ENCODE measurements at regions not wholly inside any gene's neighbourhood (a gene's known extent, or its start where the extent isn't known, plus 50 kb on each side); places are given as distances from the start of the nearest gene placed in this dataset.
"Not testable (repeated sequence)": the region's sequence is repeated elsewhere in the genome, so short reads cannot be mapped to it uniquely, and the experiment has no call there.

- H3K4me3 Mint-ChIP-seq, result no peak overlapping the region
- peak; percentile 21 for DNase-seq
- Histone ChIP-seq H3K36me3 (ENCODE audit: control insufficient read depth, insufficient read depth, low read length) (no peaks in the 10 kb centered on the region), H3K9ac (ENCODE audit: extremely low read depth, low read length, poor library complexity, severe bottlenecking) (no peak overlapping the region), H3K9me3 (ENCODE audit: control insufficient read depth, low read length) (no peaks in the 10 kb centered on the region), H3K4me3 (ENCODE audit: low read length) (no peak overlapping the region), H3K27ac (ENCODE audit: low read depth, low read length) (no peak overlapping the region), H3K4me1 (ENCODE audit: control insufficient read depth, insufficient read depth, low read length) (peaks cover 8% of the 10 kb centered on the region), H3K27me3 (ENCODE audit: control insufficient read depth, insufficient read depth, low read length, poor library complexity, severe bottlenecking) (no peaks in the 10 kb centered on the region)
- peaks cover 5% of the 10 kb centered on the region for H3K27me3 Mint-ChIP-seq (ENCODE audit: insufficient read depth)
- peaks cover 34% of the 10 kb centered on the region for H3K4me1 Mint-ChIP-seq
- 75 to 94% methylated on average over 2 of the region's 2 CpGs for WGBS, 2 experiments (ENCODE audit: insufficient coverage in 1 of 2, insufficient read length in 1 of 2)
- no peak overlapping the region for H3K27ac Mint-ChIP-seq
- TF ChIP-seq CTCF (conservative IDR thresholded peaks at IDR 0.05), result no peak
- no peaks in the 10 kb centered on the region for H3K36me3 Mint-ChIP-seq (ENCODE audit: low read depth)
- H3K9me3 Mint-ChIP-seq, result no peaks in the 10 kb centered on the region
Observed at GRCh38 chr3:127413871-127414270, 126.0 kb upstream of the PRR20G start.

- no peak overlapping the region for H3K27ac ChIP-seq (ENCODE audit: low read depth, low read length)
Observed at GRCh38 chr3:127413318-127413673, 125.5 kb upstream of the PRR20G start.

GRCh38 chr3:127412578-127413317 lies 124.9 kb upstream of the PRR20G start:
- H3K4me1 Mint-ChIP-seq, result peaks cover 26% of the 10 kb centered on the region
- no peak overlapping the region for H3K4me3 ChIP-seq (ENCODE audit: low read length)
- peak; percentile 29 for DNase-seq
- no peak for TF ChIP-seq CTCF (conservative IDR thresholded peaks at IDR 0.05)
- no peaks in the 10 kb centered on the region for H3K9me3 ChIP-seq (ENCODE audit: control insufficient read depth, low read length)
- H3K27ac ChIP-seq (ENCODE audit: low read depth, low read length), result no peak overlapping the region
- no peaks in the 10 kb centered on the region for H3K27me3 ChIP-seq (ENCODE audit: control insufficient read depth, insufficient read depth, low read length, poor library complexity, severe bottlenecking)
- no peak overlapping the region for H3K27ac Mint-ChIP-seq
- no peak overlapping the region for H3K4me3 Mint-ChIP-seq
- H3K9ac ChIP-seq (ENCODE audit: extremely low read depth, low read length, poor library complexity, severe bottlenecking), result no peak overlapping the region
- no peaks in the 10 kb centered on the region for H3K36me3 Mint-ChIP-seq (ENCODE audit: low read depth)
- H3K36me3 ChIP-seq (ENCODE audit: control insufficient read depth, insufficient read depth, low read length), result no peaks in the 10 kb centered on the region
- 93 to 94% methylated on average over 7 to 10 of the region's 10 CpGs for WGBS, 2 experiments (ENCODE audit: insufficient coverage in 1 of 2, insufficient read length in 1 of 2)
- H3K27me3 Mint-ChIP-seq (ENCODE audit: insufficient read depth), result peaks cover 5% of the 10 kb centered on the region
- H3K4me1 ChIP-seq (ENCODE audit: control insufficient read depth, insufficient read depth, low read length), result peaks cover 6% of the 10 kb centered on the region
- H3K9me3 Mint-ChIP-seq, result no peaks in the 10 kb centered on the region

More at GRCh38 chr3:127413318-127413673, 125.5 kb upstream of the PRR20G start:
- no peaks in the 10 kb centered on the region for H3K9me3 ChIP-seq (ENCODE audit: control insufficient read depth, low read length)
- WGBS, 2 experiments (ENCODE audit: insufficient coverage in 1 of 2, insufficient read length in 1 of 2), result 91 to 100% methylated on average over 2 to 3 of the region's 3 CpGs
- H3K9me3 Mint-ChIP-seq, result no peaks in the 10 kb centered on the region
- no peaks in the 10 kb centered on the region for H3K27me3 ChIP-seq (ENCODE audit: control insufficient read depth, insufficient read depth, low read length, poor library complexity, severe bottlenecking)
- H3K36me3 ChIP-seq (ENCODE audit: control insufficient read depth, insufficient read depth, low read length), result no peaks in the 10 kb centered on the region
- no peak overlapping the region for H3K27ac Mint-ChIP-seq
- H3K4me3 ChIP-seq (ENCODE audit: low read length), result no peak overlapping the region
- H3K4me1 ChIP-seq (ENCODE audit: control insufficient read depth, insufficient read depth, low read length), result peaks cover 6% of the 10 kb centered on the region
- no peaks in the 10 kb centered on the region for H3K36me3 Mint-ChIP-seq (ENCODE audit: low read depth)
- H3K9ac ChIP-seq (ENCODE audit: extremely low read depth, low read length, poor library complexity, severe bottlenecking), result no peak overlapping the region
- peak; percentile 23 for DNase-seq
- peaks cover 28% of the 10 kb centered on the region for H3K4me1 Mint-ChIP-seq
- no peak overlapping the region for H3K4me3 Mint-ChIP-seq
- TF ChIP-seq CTCF (conservative IDR thresholded peaks at IDR 0.05), result no peak
- peaks cover 5% of the 10 kb centered on the region for H3K27me3 Mint-ChIP-seq (ENCODE audit: insufficient read depth)

- H3K36me3 ChIP-seq (ENCODE audit: control insufficient read depth, insufficient read depth, low read length); H3K27ac ChIP-seq (ENCODE audit: low read depth, low read length); H3K4me3 Mint-ChIP-seq; H3K4me1 ChIP-seq (ENCODE audit: control insufficient read depth, insufficient read depth, low read length); H3K27ac Mint-ChIP-seq; H3K9me3 Mint-ChIP-seq; H3K27me3 Mint-ChIP-seq (ENCODE audit: insufficient read depth); H3K27me3 ChIP-seq (ENCODE audit: control insufficient read depth, insufficient read depth, low read length, poor library complexity, severe bottlenecking); H3K4me3 ChIP-seq (ENCODE audit: low read length); H3K9ac ChIP-seq (ENCODE audit: extremely low read depth, low read length, poor library complexity, severe bottlenecking); H3K36me3 Mint-ChIP-seq (ENCODE audit: low read depth); H3K9me3 ChIP-seq (ENCODE audit: control insufficient read depth, low read length): not testable (repeated sequence)
- peaks cover 24% of the 10 kb centered on the region for H3K4me1 Mint-ChIP-seq
- peak; percentile 7 for DNase-seq
- 80% methylated on average over 4 of the region's 9 CpGs; no CpG with 5 or more reads in 1 of the 2 experiments for WGBS, 2 experiments (ENCODE audit: insufficient coverage in 1 of 2, insufficient read length in 1 of 2)
Observed at GRCh38 chr3:127411875-127412274, 124.0 kb upstream of the PRR20G start.
